HCT116 (cell line): ENCODE measurements at regions not wholly inside any gene's neighbourhood (a gene's known extent, or its start where the extent isn't known, plus 50 kb on each side); places are given as distances from the start of the nearest gene placed in this dataset.

Source experiments
- ATAC-seq: fragments of 200-7000 bp; cut with Tn5 transposase; 2 replicates; pipeline ENCODE4 v1.9.1; 2020; ENCODE audit warnings: mild to moderate bottlenecking, moderate library complexity
- BruUV-seq: library from RNA; stranded (reverse); fragments of 400-500 nt; replicated peaks from 2 replicates; lab custom pipeline; 2021; lab: Mats Ljungman, UMichigan
- CTCF ChIA-PET: fragments of 300-600 bp; sonication (Branson Sonifier 250); formaldehyde crosslinking; loops from one replicate; lab custom pipeline; 2021; ENCODE audit warnings: antibody characterized with exemption; lab: Charles Lee
- POLR2A ChIA-PET: fragments of 300-600, 350-600 bp; sonication (Branson Sonifier 250); formaldehyde crosslinking; loops from one replicate; lab custom pipeline; 2021; ENCODE audit warnings: antibody characterized with exemption; lab: Charles Lee
- RAD21 ChIA-PET, 2 experiments: fragments of 300-600 bp; sonication (Branson Sonifier 250); formaldehyde crosslinking; loops; one replicate each; lab custom pipeline; 2023; ENCODE audit warnings: low total read pairs in 2 of 2; ENCODE audit not compliant: uncharacterized antibody in 2 of 2, unreplicated experiment in 2 of 2, low non-redundant PET in 1 of 2; lab: Charles Lee
- DNase-seq: peaks from one replicate; pipeline ENCODE4 v3.0.0-alpha.2; 2010; ENCODE audit warnings: low read depth, low spot score
- H2AFZ ChIP-seq: fragments of 200-600 bp; shearing (Covaris generic), sonication (generic); 2 replicates; pipeline ENCODE4 v1.6.1; 2017; ENCODE audit warnings: low read depth, mixed run types, mixed read lengths, antibody characterized with exemption, low read length; ENCODE audit not compliant: poor library complexity, severe bottlenecking
- H3K27ac ChIP-seq: 2 replicates; pipeline ENCODE4 v1.5.1; 2012; ENCODE audit warnings: low read depth, low read length
- H3K27me3 ChIP-seq: fragments of 200-600 bp; sonication (generic); 2 replicates; pipeline ENCODE4 v1.6.1; 2016; ENCODE audit warnings: mixed run types, low read length, mixed read lengths; ENCODE audit not compliant: insufficient read depth
- H3K36me3 ChIP-seq, 2 experiments: fragments of 200-500 bp in 1 of 2; fragments of 200-600 bp in 1 of 2; sonication (Bioruptor generic) in 1 of 2; sonication (generic) in 1 of 2; 2 replicates each; pipeline versions ENCODE4 v1.5.1 to v1.6.1; 2014 to 2016; ENCODE audit warnings: low read length in 2 of 2, inconsistent platforms in 1 of 2, mixed read lengths in 1 of 2, mixed run types in 1 of 2; ENCODE audit not compliant: insufficient read depth in 2 of 2, control insufficient read depth in 1 of 2
- H3K4me1 ChIP-seq, 2 experiments: fragments of 200-600 bp in 1 of 2; sonication (generic) in 1 of 2; 2 replicates each; pipeline versions ENCODE4 v1.5.1 to v1.6.1; 2012 to 2017; ENCODE audit warnings: low read length in 2 of 2, inconsistent platforms in 1 of 2, mild to moderate bottlenecking in 1 of 2, mixed read lengths in 1 of 2, mixed run types in 1 of 2, moderate library complexity in 1 of 2; ENCODE audit not compliant: insufficient read depth in 2 of 2, control insufficient read depth in 1 of 2
- H3K4me2 ChIP-seq: fragments of 200-600 bp; sonication (generic); 2 replicates; pipeline ENCODE4 v1.6.1; 2017; ENCODE audit warnings: mixed run types, low read length, mixed read lengths
- H3K4me3 ChIP-seq, 2 experiments: fragments of 200-600 bp in 1 of 2; sonication (generic) in 1 of 2; replicated peaks in 1 of 2; 2 replicates each; pipeline ENCODE4 v1.5.1; 2011 to 2016; ENCODE audit warnings: low read length in 2 of 2, control low read depth in 1 of 2, low read depth in 1 of 2, mild to moderate bottlenecking in 1 of 2, mixed read lengths in 1 of 2, mixed run types in 1 of 2
- H3K79me2 ChIP-seq: fragments of 200-600 bp; sonication (generic); 2 replicates; pipeline ENCODE4 v1.6.1; 2017; ENCODE audit warnings: mild to moderate bottlenecking, mixed run types, low read length, moderate library complexity, mixed read lengths; ENCODE audit not compliant: insufficient read depth
- H3K9ac ChIP-seq: fragments of 200-600 bp; sonication (generic); 2 replicates; pipeline ENCODE4 v1.6.1; 2016; ENCODE audit warnings: low read length, mixed read lengths
- H3K9me2 ChIP-seq: fragments of 200-600 bp; sonication (generic), shearing (Covaris generic); 2 replicates; pipeline ENCODE4 v1.6.1; 2017; ENCODE audit warnings: mixed run types, mild to moderate bottlenecking, moderate library complexity; ENCODE audit not compliant: insufficient read depth
- H3K9me3 ChIP-seq, 2 experiments: fragments of 200-500 bp in 1 of 2; fragments of 200-600 bp in 1 of 2; sonication (Bioruptor generic) in 1 of 2; sonication (generic) in 1 of 2; 2 replicates each; pipeline ENCODE4 v1.6.1; 2014 to 2017; ENCODE audit warnings: low read length in 2 of 2, mixed read lengths in 2 of 2, inconsistent platforms in 1 of 2, low read depth in 1 of 2, mild to moderate bottlenecking in 1 of 2, mixed run types in 1 of 2, moderate library complexity in 1 of 2; ENCODE audit not compliant: control insufficient read depth in 1 of 2, insufficient read depth in 1 of 2
- H4K20me1 ChIP-seq: fragments of 200-600 bp; sonication (generic), shearing (Covaris generic); 2 replicates; pipeline ENCODE4 v1.6.1; 2017; ENCODE audit warnings: mixed run types, mild to moderate bottlenecking, moderate library complexity; ENCODE audit not compliant: insufficient read depth
- CBX3 ChIP-seq: IDR thresholded peaks from 2 replicates; pipeline ENCODE4 v1.6.1; 2012; ENCODE audit warnings: low read depth
- CTCF ChIP-seq, 3 experiments: fragments of 200-600 bp in 1 of 3; sonication (generic) in 1 of 3; IDR thresholded peaks in 2 of 3; conservative IDR thresholded peaks in 1 of 3; 2 replicates each; pipeline ENCODE4 v1.5.1; 2012 to 2017; ENCODE audit warnings: low read depth in 2 of 3, low read length in 2 of 3, antibody characterized with exemption in 1 of 3, borderline replicate concordance in 1 of 3, control low read depth in 1 of 3, mild to moderate bottlenecking in 1 of 3, mixed read lengths in 1 of 3, mixed run types in 1 of 3, moderate library complexity in 1 of 3; ENCODE audit not compliant: insufficient read depth in 1 of 3
- EZH2 ChIP-seq: fragments of 200-600 bp; sonication (generic); IDR thresholded peaks from 2 replicates; pipeline ENCODE4 v1.6.1; 2017; ENCODE audit warnings: antibody characterized with exemption, mixed run types
- MAX ChIP-seq: IDR thresholded peaks from 2 replicates; pipeline ENCODE4 v1.6.1; 2012
- POLR2A ChIP-seq: IDR thresholded peaks from 2 replicates; pipeline ENCODE4 v1.7.0; 2011; ENCODE audit warnings: borderline replicate concordance; ENCODE audit not compliant: insufficient read depth, insufficient read length; ENCODE audit errors: extremely low read depth
- SP1 ChIP-seq: IDR thresholded peaks from 2 replicates; pipeline ENCODE4 v1.6.1; 2012; ENCODE audit warnings: low read depth
- YY1 ChIP-seq: IDR thresholded peaks from 2 replicates; pipeline ENCODE4 v1.6.1; 2011; ENCODE audit warnings: low read length, low read depth, moderate library complexity, mild to moderate bottlenecking; ENCODE audit not compliant: insufficient replicate concordance; ENCODE audit errors: extremely low read depth
- intact Hi-C: fragments of 100-400 bp; cut with micrococcal nuclease; formaldehyde crosslinking; loops from 2 replicates; pipeline ENCODE4 v1.10.0; 2022
- TF ChIP-seq, protein P1 (sequence below): IDR thresholded peaks from 2 replicates; pipeline ENCODE4 v1.6.1; 2011; ENCODE audit warnings: mild to moderate bottlenecking, low read length, moderate library complexity; ENCODE audit not compliant: insufficient replicate concordance; ENCODE audit errors: extremely low read depth
- TF ChIP-seq, protein P2 (sequence below): IDR thresholded peaks from 2 replicates; pipeline ENCODE4 v1.6.1; 2012; ENCODE audit warnings: low read depth

- ChIA-PET CTCF (no interaction called here), POLR2A (no interaction called here), RAD21 (no interaction called here)
- TF ChIP-seq YY1 (no peak), EZH2 (no peak), CBX3 (no peak), POLR2A (no peak), SP1 (no peak), MAX (no peak), CTCF (IDR thresholded peaks at IDR 0.05 in 2 of 3, conservative IDR thresholded peaks at IDR 0.05 in 1 of 3; ENCODE audit: borderline replicate concordance in 1 of 3, insufficient read depth in 1 of 3, low read depth in 2 of 3, low read length in 2 of 3) (no peak)
- TF ChIP-seq, protein P1, sequence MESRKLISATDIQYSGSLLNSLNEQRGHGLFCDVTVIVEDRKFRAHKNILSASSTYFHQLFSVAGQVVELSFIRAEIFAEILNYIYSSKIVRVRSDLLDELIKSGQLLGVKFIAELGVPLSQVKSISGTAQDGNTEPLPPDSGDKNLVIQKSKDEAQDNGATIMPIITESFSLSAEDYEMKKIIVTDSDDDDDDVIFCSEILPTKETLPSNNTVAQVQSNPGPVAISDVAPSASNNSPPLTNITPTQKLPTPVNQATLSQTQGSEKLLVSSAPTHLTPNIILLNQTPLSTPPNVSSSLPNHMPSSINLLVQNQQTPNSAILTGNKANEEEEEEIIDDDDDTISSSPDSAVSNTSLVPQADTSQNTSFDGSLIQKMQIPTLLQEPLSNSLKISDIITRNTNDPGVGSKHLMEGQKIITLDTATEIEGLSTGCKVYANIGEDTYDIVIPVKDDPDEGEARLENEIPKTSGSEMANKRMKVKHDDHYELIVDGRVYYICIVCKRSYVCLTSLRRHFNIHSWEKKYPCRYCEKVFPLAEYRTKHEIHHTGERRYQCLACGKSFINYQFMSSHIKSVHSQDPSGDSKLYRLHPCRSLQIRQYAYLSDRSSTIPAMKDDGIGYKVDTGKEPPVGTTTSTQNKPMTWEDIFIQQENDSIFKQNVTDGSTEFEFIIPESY: no peak
- TF ChIP-seq, protein P2, sequence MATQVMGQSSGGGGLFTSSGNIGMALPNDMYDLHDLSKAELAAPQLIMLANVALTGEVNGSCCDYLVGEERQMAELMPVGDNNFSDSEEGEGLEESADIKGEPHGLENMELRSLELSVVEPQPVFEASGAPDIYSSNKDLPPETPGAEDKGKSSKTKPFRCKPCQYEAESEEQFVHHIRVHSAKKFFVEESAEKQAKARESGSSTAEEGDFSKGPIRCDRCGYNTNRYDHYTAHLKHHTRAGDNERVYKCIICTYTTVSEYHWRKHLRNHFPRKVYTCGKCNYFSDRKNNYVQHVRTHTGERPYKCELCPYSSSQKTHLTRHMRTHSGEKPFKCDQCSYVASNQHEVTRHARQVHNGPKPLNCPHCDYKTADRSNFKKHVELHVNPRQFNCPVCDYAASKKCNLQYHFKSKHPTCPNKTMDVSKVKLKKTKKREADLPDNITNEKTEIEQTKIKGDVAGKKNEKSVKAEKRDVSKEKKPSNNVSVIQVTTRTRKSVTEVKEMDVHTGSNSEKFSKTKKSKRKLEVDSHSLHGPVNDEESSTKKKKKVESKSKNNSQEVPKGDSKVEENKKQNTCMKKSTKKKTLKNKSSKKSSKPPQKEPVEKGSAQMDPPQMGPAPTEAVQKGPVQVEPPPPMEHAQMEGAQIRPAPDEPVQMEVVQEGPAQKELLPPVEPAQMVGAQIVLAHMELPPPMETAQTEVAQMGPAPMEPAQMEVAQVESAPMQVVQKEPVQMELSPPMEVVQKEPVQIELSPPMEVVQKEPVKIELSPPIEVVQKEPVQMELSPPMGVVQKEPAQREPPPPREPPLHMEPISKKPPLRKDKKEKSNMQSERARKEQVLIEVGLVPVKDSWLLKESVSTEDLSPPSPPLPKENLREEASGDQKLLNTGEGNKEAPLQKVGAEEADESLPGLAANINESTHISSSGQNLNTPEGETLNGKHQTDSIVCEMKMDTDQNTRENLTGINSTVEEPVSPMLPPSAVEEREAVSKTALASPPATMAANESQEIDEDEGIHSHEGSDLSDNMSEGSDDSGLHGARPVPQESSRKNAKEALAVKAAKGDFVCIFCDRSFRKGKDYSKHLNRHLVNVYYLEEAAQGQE: no peak
- no peaks in the 10 kb centered on the region for H3K9me3 ChIP-seq
- H3K27me3 ChIP-seq: no peaks in the 10 kb centered on the region
- ATAC-seq (no peak), DNase-seq (no peak)
- intact Hi-C loops: no loop called here
- H4K20me1 ChIP-seq: no peaks in the 10 kb centered on the region
- H3K27ac ChIP-seq: no peak overlapping the region
- H3K4me2 ChIP-seq: no peak overlapping the region
- no peaks in the 10 kb centered on the region for H3K9me2 ChIP-seq
- H3K9ac ChIP-seq: no peak overlapping the region
- BruUV-seq: no TSS peak
- H3K4me1 ChIP-seq: no peaks in the 10 kb centered on the region
- no peak overlapping the region for H2AFZ ChIP-seq
- no peaks in the 10 kb centered on the region for H3K36me3 ChIP-seq
- no peak overlapping the region for H3K4me3 ChIP-seq
- H3K79me2 ChIP-seq: no peaks in the 10 kb centered on the region
Measured at GRCh38 chr12:89101440-89101839, 250.9 kb downstream of the DUSP6 start.
